ENCODE measurements at regions not wholly inside any gene's neighbourhood (a gene's known extent, or its start where the extent isn't known, plus 50 kb on each side); places are given as distances from the start of the nearest gene placed in this dataset.
A peak's percentile ranks its signal among the peaks of the same experiment; 100 is the strongest.

GRCh38 chr13:33657274-33657673 is 160.7 kb upstream of the RFC3 start:
- Histone ChIP-seq H3K27ac (ENCODE audit: low read depth in 1 of 2, low read length in 2 of 2) (no peak overlapping the region), H3K9me3 (ENCODE audit: control insufficient read depth in 4 of 4, low read length in 3 of 4) (no peaks in the 10 kb centered on the region), H3K9ac (ENCODE audit: low read depth in 1 of 2, low read length in 2 of 2) (no peak overlapping the region), H3K27me3 (ENCODE audit: control insufficient read depth in 4 of 4, insufficient read depth in 4 of 4, low read length in 3 of 4) (no peaks in the 10 kb centered on the region), H3K4me1 (ENCODE audit: control insufficient read depth in 4 of 4, insufficient read depth in 4 of 4, low read length in 3 of 4) (peaks cover 0 to 10% (median 1%) of the 10 kb centered on the region in 4 donors), H3K4me3 (ENCODE audit: low read depth in 1 of 3, low read length in 3 of 3) (no peak overlapping the region), H3K36me3 (ENCODE audit: control insufficient read depth in 4 of 4, insufficient read depth in 3 of 4, low read depth in 1 of 4, low read length in 3 of 4) (peaks cover 0 to 3% (median 0%) of the 10 kb centered on the region in 4 donors)
- WGBS, result 50% methylated on average over 3 of the region's 3 CpGs
- TF ChIP-seq FOXA2 (IDR thresholded peaks at IDR 0.05) (no peak), HNF4A (conservative IDR thresholded peaks at IDR 0.05) (peak; percentile 47 to 50), SP1 (IDR thresholded peaks at IDR 0.05) (peak; percentile 11)
- DNase-seq (ENCODE audit: low spot score), result no peak

GRCh38 chr13:33659466-33659865 is 158.5 kb upstream of the RFC3 start:
- no peaks in the 10 kb centered on the region for H3K27me3 ChIP-seq (ENCODE audit: control insufficient read depth in 4 of 4, insufficient read depth in 4 of 4, low read length in 3 of 4)
- no peak for DNase-seq (ENCODE audit: low spot score)
- 69% methylated on average over 4 of the region's 4 CpGs for WGBS
- no peaks in the 10 kb centered on the region for H3K9me3 ChIP-seq (ENCODE audit: control insufficient read depth in 4 of 4, low read length in 3 of 4)
- no peak overlapping the region for H3K4me3 ChIP-seq (ENCODE audit: low read depth in 1 of 3, low read length in 3 of 3)
- H3K36me3 ChIP-seq (ENCODE audit: control insufficient read depth in 4 of 4, insufficient read depth in 3 of 4, low read depth in 1 of 4, low read length in 3 of 4), result peaks cover 0 to 3% (median 0%) of the 10 kb centered on the region in 4 donors
- no peak overlapping the region for H3K27ac ChIP-seq (ENCODE audit: low read depth in 1 of 2, low read length in 2 of 2)
- H3K4me1 ChIP-seq (ENCODE audit: control insufficient read depth in 4 of 4, insufficient read depth in 4 of 4, low read length in 3 of 4), result peaks cover 0 to 14% (median 1%) of the 10 kb centered on the region in 4 donors
- TF ChIP-seq RXRA (IDR thresholded peaks at IDR 0.05) (no peak), JUND (IDR thresholded peaks at IDR 0.05) (no peak), FOXA1 (IDR thresholded peaks at IDR 0.05) (no peak), GABPA (IDR thresholded peaks at IDR 0.05 in 1 of 2, conservative IDR thresholded peaks at IDR 0.05 in 1 of 2) (no peak), TAF1 (conservative IDR thresholded peaks at IDR 0.05) (no peak), SP1 (IDR thresholded peaks at IDR 0.05) (no peak), FOXA2 (IDR thresholded peaks at IDR 0.05) (no peak)
- TF ChIP-seq, protein P1, sequence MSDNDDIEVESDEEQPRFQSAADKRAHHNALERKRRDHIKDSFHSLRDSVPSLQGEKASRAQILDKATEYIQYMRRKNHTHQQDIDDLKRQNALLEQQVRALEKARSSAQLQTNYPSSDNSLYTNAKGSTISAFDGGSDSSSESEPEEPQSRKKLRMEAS (IDR thresholded peaks at IDR 0.05), result no peak
- TF ChIP-seq, protein P2, sequence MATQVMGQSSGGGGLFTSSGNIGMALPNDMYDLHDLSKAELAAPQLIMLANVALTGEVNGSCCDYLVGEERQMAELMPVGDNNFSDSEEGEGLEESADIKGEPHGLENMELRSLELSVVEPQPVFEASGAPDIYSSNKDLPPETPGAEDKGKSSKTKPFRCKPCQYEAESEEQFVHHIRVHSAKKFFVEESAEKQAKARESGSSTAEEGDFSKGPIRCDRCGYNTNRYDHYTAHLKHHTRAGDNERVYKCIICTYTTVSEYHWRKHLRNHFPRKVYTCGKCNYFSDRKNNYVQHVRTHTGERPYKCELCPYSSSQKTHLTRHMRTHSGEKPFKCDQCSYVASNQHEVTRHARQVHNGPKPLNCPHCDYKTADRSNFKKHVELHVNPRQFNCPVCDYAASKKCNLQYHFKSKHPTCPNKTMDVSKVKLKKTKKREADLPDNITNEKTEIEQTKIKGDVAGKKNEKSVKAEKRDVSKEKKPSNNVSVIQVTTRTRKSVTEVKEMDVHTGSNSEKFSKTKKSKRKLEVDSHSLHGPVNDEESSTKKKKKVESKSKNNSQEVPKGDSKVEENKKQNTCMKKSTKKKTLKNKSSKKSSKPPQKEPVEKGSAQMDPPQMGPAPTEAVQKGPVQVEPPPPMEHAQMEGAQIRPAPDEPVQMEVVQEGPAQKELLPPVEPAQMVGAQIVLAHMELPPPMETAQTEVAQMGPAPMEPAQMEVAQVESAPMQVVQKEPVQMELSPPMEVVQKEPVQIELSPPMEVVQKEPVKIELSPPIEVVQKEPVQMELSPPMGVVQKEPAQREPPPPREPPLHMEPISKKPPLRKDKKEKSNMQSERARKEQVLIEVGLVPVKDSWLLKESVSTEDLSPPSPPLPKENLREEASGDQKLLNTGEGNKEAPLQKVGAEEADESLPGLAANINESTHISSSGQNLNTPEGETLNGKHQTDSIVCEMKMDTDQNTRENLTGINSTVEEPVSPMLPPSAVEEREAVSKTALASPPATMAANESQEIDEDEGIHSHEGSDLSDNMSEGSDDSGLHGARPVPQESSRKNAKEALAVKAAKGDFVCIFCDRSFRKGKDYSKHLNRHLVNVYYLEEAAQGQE (IDR thresholded peaks at IDR 0.05), result no peak
- no peak overlapping the region for H3K9ac ChIP-seq (ENCODE audit: low read depth in 1 of 2, low read length in 2 of 2)

DNA sequence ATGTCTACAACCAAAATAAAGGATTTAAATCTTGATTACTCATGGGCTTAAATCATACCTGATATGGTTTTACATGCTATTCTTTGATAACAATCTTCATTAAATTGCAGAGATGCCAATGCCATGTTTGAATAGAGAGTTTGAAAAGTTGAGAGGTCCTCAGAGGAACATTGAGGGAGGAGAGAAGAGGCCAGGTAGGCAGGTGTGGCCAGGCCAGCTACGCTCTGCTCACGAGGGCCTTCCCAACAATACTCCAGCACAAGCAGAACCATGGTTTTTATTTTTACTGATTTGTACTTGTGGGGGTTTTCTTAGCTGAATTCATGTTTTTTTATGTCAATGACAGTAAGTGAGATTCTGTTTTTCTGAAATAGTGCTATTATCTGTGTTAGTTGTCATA is 158.1 kb upstream of the RFC3 start:
- Histone ChIP-seq H3K4me1 (ENCODE audit: control insufficient read depth in 4 of 4, insufficient read depth in 4 of 4, low read length in 3 of 4) (peaks cover 0 to 14% (median 1%) of the 10 kb centered on the region in 4 donors), H3K27ac (ENCODE audit: low read depth in 1 of 2, low read length in 2 of 2) (no peak overlapping the region), H3K4me3 (ENCODE audit: low read depth in 1 of 3, low read length in 3 of 3) (no peak overlapping the region), H3K36me3 (ENCODE audit: control insufficient read depth in 4 of 4, insufficient read depth in 3 of 4, low read depth in 1 of 4, low read length in 3 of 4) (peaks cover 0 to 3% (median 0%) of the 10 kb centered on the region in 4 donors), H3K9ac (ENCODE audit: low read depth in 1 of 2, low read length in 2 of 2) (no peak overlapping the region), H3K27me3 (ENCODE audit: control insufficient read depth in 4 of 4, insufficient read depth in 4 of 4, low read length in 3 of 4) (no peaks in the 10 kb centered on the region), H3K9me3 (ENCODE audit: control insufficient read depth in 4 of 4, low read length in 3 of 4) (no peaks in the 10 kb centered on the region)
- TF ChIP-seq HNF4G (IDR thresholded peaks at IDR 0.05) (no peak), SP1 (IDR thresholded peaks at IDR 0.05) (no peak), EGR1 (IDR thresholded peaks at IDR 0.05; ENCODE audit: low read depth in 2 of 2) (no peak), GABPA (IDR thresholded peaks at IDR 0.05 in 1 of 2, conservative IDR thresholded peaks at IDR 0.05 in 1 of 2) (no peak), YY1 (IDR thresholded peaks at IDR 0.05) (no peak), CTCF (IDR thresholded peaks at IDR 0.05; ENCODE audit: low read depth, low read length, missing input control) (no peak), NR2F2 (IDR thresholded peaks at IDR 0.05) (no peak)
- TF ChIP-seq, protein P3, sequence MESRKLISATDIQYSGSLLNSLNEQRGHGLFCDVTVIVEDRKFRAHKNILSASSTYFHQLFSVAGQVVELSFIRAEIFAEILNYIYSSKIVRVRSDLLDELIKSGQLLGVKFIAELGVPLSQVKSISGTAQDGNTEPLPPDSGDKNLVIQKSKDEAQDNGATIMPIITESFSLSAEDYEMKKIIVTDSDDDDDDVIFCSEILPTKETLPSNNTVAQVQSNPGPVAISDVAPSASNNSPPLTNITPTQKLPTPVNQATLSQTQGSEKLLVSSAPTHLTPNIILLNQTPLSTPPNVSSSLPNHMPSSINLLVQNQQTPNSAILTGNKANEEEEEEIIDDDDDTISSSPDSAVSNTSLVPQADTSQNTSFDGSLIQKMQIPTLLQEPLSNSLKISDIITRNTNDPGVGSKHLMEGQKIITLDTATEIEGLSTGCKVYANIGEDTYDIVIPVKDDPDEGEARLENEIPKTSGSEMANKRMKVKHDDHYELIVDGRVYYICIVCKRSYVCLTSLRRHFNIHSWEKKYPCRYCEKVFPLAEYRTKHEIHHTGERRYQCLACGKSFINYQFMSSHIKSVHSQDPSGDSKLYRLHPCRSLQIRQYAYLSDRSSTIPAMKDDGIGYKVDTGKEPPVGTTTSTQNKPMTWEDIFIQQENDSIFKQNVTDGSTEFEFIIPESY (IDR thresholded peaks at IDR 0.05), result no peak
- DNase-seq (ENCODE audit: low spot score), result no peak
- 98% methylated on average over 2 of the region's 2 CpGs for WGBS
